Activated B cell treated with CpG ODN at 0.5 μM for 24 hours (primary cell): ENCODE measurements at regions not wholly inside any gene's neighbourhood (a gene's known extent, or its start where the extent isn't known, plus 50 kb on each side); places are given as distances from the start of the nearest gene placed in this dataset.

ENCODE experiments used
- ATAC-seq: fragments of 200-7000 bp; cut with Tn5 transposase; one replicate; pipeline ENCODE4 v1.10.0; 2021; ENCODE audit warnings: low read depth, mild to moderate bottlenecking, moderate library complexity
- CTCF ChIA-PET: fragments of 350-600 bp; sonication (Branson Sonifier 250); formaldehyde crosslinking; loops from one replicate; lab custom pipeline; 2021; ENCODE audit warnings: antibody characterized with exemption; lab: Charles Lee
- POLR2A ChIA-PET: fragments of 350-600 bp; sonication (Branson Sonifier 250); formaldehyde crosslinking; loops from one replicate; lab custom pipeline; 2021; ENCODE audit warnings: antibody characterized with exemption; lab: Charles Lee
- DNase-seq: peaks from one replicate; pipeline ENCODE4 v3.0.0; 2022
- H3K27ac Mint-ChIP-seq: one replicate; pipeline ENCODE4 v1.8.0; 2020; ENCODE audit warnings: mixed read lengths
- H3K27me3 Mint-ChIP-seq: one replicate; pipeline ENCODE4 v1.8.0; 2021; ENCODE audit warnings: mixed read lengths
- H3K36me3 Mint-ChIP-seq: one replicate; pipeline ENCODE4 v1.8.0; 2021; ENCODE audit warnings: low read depth, mixed read lengths
- H3K4me1 Mint-ChIP-seq: one replicate; pipeline ENCODE4 v1.8.0; 2021; ENCODE audit warnings: mixed read lengths
- H3K4me3 Mint-ChIP-seq: one replicate; pipeline ENCODE4 v1.8.0; 2020; ENCODE audit warnings: mild to moderate bottlenecking, mixed read lengths
- H3K9me3 Mint-ChIP-seq: one replicate; pipeline ENCODE4 v1.8.0; 2020; ENCODE audit warnings: mixed read lengths
- intact Hi-C: fragments of 100-400 bp; cut with micrococcal nuclease; formaldehyde crosslinking; loops from one replicate; pipeline ENCODE4 v1.15.1; 2024
- TF ChIP-seq, protein P1 (sequence below): fragments of 200-600 bp; IDR thresholded peaks from one replicate; pipeline ENCODE4 v1.8.0; 2022; ENCODE audit warnings: antibody characterized with exemption, mild to moderate bottlenecking

DNA sequence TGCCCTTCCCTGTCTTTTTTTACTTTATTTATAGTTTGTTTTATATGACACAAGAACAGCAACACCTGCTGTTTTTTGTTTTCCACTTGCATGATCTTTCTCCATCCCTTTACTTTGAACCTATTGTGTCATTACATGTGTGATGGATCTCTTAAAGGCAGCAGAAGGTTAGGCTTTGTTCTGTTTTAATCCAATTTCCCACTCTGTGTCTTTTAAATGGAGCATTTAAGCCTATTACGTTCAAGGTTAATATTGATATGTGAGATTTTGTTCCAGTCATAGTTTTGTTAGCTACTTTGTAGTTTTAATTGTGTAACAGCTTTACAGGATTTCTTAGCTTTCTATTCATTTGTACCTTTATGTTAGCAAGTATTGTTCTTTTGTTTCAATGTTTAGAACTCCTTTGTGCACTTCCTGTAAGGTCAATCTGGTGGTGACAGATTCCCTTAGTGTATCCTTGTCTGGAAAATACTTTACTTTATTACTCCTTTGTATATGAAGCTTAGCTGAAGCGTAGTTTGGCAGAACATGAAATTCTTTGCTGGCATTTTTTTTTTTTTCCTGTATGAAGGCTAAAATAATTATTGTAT lies 1443.0 kb upstream of the LRRTM1 start:
- CTCF ChIA-PET, result no interaction called here
- H3K9me3 Mint-ChIP-seq, result peaks cover 18% of the 10 kb centered on the region
- POLR2A ChIA-PET, result no interaction called here

DNA sequence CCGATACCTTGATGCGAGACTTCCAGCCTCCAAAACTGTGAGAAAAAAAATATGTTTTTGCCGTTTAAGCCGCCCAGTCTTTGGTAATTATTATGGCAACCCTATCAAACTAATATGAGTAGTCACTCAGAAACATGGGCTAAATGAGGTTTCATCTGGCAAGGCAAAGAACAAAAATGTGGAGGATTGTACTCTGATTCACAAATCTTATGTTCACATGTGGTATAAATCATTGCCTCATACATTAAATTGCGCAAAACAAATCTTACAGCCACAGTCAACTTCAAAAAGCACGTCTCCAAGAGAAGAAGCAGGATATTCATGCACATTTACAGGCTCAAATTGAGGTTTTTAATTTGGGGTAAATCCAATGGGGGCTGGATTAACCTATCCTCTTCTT lies 1435.4 kb upstream of the LRRTM1 start:
- no peak overlapping the region for H3K27ac Mint-ChIP-seq
- no peaks in the 10 kb centered on the region for H3K36me3 Mint-ChIP-seq
- TF ChIP-seq, protein P1, sequence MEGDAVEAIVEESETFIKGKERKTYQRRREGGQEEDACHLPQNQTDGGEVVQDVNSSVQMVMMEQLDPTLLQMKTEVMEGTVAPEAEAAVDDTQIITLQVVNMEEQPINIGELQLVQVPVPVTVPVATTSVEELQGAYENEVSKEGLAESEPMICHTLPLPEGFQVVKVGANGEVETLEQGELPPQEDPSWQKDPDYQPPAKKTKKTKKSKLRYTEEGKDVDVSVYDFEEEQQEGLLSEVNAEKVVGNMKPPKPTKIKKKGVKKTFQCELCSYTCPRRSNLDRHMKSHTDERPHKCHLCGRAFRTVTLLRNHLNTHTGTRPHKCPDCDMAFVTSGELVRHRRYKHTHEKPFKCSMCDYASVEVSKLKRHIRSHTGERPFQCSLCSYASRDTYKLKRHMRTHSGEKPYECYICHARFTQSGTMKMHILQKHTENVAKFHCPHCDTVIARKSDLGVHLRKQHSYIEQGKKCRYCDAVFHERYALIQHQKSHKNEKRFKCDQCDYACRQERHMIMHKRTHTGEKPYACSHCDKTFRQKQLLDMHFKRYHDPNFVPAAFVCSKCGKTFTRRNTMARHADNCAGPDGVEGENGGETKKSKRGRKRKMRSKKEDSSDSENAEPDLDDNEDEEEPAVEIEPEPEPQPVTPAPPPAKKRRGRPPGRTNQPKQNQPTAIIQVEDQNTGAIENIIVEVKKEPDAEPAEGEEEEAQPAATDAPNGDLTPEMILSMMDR, result no peak
- intact Hi-C loops, result no loop called here
- no peaks in the 10 kb centered on the region for H3K27me3 Mint-ChIP-seq
- DNase-seq, result no peak
- ATAC-seq, result no peak
- POLR2A ChIA-PET, result no interaction called here
- H3K9me3 Mint-ChIP-seq, result peaks cover 3% of the 10 kb centered on the region
- CTCF ChIA-PET, result no interaction called here
- no peak overlapping the region for H3K4me3 Mint-ChIP-seq
- H3K4me1 Mint-ChIP-seq, result no peaks in the 10 kb centered on the region

More for the DNA sequence above, 1443.0 kb upstream of the LRRTM1 start:
- TF ChIP-seq, protein P1, result no peak
- no peaks in the 10 kb centered on the region for H3K4me1 Mint-ChIP-seq
- H3K27ac Mint-ChIP-seq, result no peak overlapping the region
- DNase-seq, result no peak
- H3K4me3 Mint-ChIP-seq, result no peak overlapping the region
- intact Hi-C loops, result no loop called here
- no peaks in the 10 kb centered on the region for H3K27me3 Mint-ChIP-seq
- ATAC-seq, result no peak
- H3K36me3 Mint-ChIP-seq, result no peaks in the 10 kb centered on the region

DNA sequence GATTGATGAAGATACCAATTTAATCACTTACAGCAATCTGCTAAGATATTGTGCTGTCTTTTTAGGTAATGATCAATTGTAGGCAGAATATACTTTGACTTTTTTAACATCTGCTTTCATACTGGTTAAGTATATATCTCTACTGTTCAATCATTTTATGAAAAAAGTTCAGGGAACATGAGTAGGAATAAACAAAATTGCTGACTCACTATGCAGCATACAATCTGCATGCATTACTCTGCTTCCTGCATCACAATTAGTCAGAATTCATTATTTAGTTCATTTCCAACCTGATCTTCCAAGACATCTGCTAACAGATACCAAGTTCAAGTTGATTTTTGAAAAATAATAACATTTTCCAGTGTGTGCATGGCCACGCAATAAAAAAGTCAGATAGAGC lies 1430.4 kb upstream of the LRRTM1 start:
- Mint-ChIP-seq H3K36me3 (no peaks in the 10 kb centered on the region), H3K27me3 (no peaks in the 10 kb centered on the region), H3K4me3 (no peak overlapping the region), H3K9me3 (no peaks in the 10 kb centered on the region), H3K4me1 (no peaks in the 10 kb centered on the region), H3K27ac (no peak overlapping the region)
- ChIA-PET POLR2A (no interaction called here), CTCF (no interaction called here)
- TF ChIP-seq, protein P1, result no peak
- ATAC-seq, result no peak
- intact Hi-C loops, result no loop called here
- no peak for DNase-seq

DNA sequence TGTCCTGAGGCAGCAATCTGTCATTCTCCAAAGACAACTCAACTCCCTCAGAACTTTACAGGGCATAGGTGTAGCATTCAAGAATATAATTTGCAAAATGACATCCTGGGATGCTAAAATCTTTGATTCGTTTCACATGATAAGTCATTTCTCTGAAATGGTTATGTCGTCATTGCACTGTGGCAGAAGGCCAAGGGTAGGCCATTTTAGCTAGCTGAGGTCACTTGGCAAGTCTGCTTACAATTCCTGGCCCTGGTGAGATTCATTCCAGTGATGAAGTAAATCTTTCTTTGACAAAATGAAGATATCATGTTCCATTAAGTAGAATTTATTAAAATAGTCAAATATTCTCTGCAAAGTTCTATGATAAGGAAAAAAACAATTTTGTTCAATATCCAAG lies 1410.3 kb upstream of the LRRTM1 start:
- TF ChIP-seq, protein P1, result no peak
- CTCF ChIA-PET, result no interaction called here
- H3K36me3 Mint-ChIP-seq, result no peaks in the 10 kb centered on the region
- DNase-seq (no peak), ATAC-seq (no peak)
- no peaks in the 10 kb centered on the region for H3K27me3 Mint-ChIP-seq
- H3K9me3 Mint-ChIP-seq, result peaks cover 12% of the 10 kb centered on the region
- POLR2A ChIA-PET, result no interaction called here
- intact Hi-C loops, result no loop called here
- no peak overlapping the region for H3K27ac Mint-ChIP-seq
- H3K4me3 Mint-ChIP-seq, result no peak overlapping the region
- H3K4me1 Mint-ChIP-seq, result no peaks in the 10 kb centered on the region

DNA sequence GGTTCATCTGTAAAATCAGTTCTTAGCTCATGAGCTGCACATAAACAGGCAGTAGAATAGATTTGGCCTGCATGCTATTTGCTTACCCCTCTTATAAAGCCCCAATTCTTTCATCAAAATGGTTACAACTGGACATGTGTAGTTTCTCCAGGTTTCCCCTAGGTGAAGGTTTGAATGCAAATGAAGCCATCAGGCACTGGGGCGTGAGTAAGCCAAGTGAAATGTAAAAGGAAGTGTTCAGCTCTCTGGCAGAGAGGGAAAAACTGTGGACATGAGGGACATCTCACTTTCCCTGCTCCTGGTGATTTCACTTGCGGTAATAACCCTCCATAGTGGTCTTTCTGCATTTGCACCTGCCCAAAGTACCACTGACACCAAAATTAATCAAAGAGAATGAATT lies 1402.3 kb upstream of the LRRTM1 start:
- Mint-ChIP-seq H3K9me3 (peaks cover 4% of the 10 kb centered on the region), H3K4me3 (no peak overlapping the region), H3K27me3 (no peaks in the 10 kb centered on the region), H3K4me1 (no peaks in the 10 kb centered on the region), H3K27ac (no peak overlapping the region), H3K36me3 (no peaks in the 10 kb centered on the region)
- CTCF ChIA-PET, result no interaction called here
- TF ChIP-seq, protein P1, result no peak
- POLR2A ChIA-PET, result no interaction called here
- DNase-seq (no peak), ATAC-seq (no peak)
- intact Hi-C loops, result no loop called here
